Peyer's patch (tissue), 4 donors: ENCODE measurements at regions not wholly inside any gene's neighbourhood (a gene's known extent, or its start where the extent isn't known, plus 50 kb on each side); places are given as distances from the start of the nearest gene placed in this dataset.
A peak's percentile ranks its signal among the peaks of the same experiment; 100 is the strongest.

Experiments
- DNase-seq, 3 donors: peaks; one replicate each; pipeline ENCODE4 v3.0.0-alpha.2; 2017 to 2019
- H3K27ac ChIP-seq, 4 donors: fragments of 200-600 bp; sonication (generic); one replicate each; pipeline ENCODE4 v1.5.1; 2016 to 2019
- H3K27me3 ChIP-seq, 2 donors: fragments of 200-600 bp; sonication (generic); one replicate each; pipeline ENCODE4 v1.5.1; 2019
- H3K36me3 ChIP-seq, 3 donors: fragments of 200-600 bp; sonication (generic); one replicate each; pipeline ENCODE4 v1.5.1; 2016 to 2019
- H3K4me1 ChIP-seq, 4 donors: fragments of 200-600 bp; sonication (generic); one replicate each; pipeline ENCODE4 v1.5.1; 2016 to 2019
- H3K4me3 ChIP-seq, 4 donors: fragments of 200-600 bp; sonication (generic); 1 replicate in 3 of 4; 2 replicates in 1 of 4; pipeline ENCODE4 v1.5.1; 2016 to 2019; ENCODE audit warnings: mild to moderate bottlenecking in 1 of 4
- H3K9me3 ChIP-seq, 4 donors: fragments of 200-600 bp; sonication (generic); one replicate each; pipeline ENCODE4 v1.5.1; 2016 to 2019; ENCODE audit warnings: mild to moderate bottlenecking in 1 of 4
- POLR2A ChIP-seq, 2 donors: fragments of 450-650 bp; IDR thresholded peaks; one replicate each; pipeline ENCODE4 v1.5.1; 2017; ENCODE audit warnings: antibody characterized with exemption in 2 of 2, mild to moderate bottlenecking in 2 of 2, moderate library complexity in 2 of 2
- TF ChIP-seq, protein P1 (sequence below), 6 experiments: fragments of 450-650 bp in 4 of 6; fragments of 200-600 bp in 2 of 6; sonication (generic) in 1 of 6; IDR thresholded peaks; one replicate each; pipeline ENCODE4 v1.5.1; 2017 to 2019; ENCODE audit warnings: antibody characterized with exemption in 6 of 6, mild to moderate bottlenecking in 3 of 6, moderate library complexity in 1 of 6

GRCh38 chr14:93870377-93870776 is 56.8 kb upstream of the FAM181A start:
- no peaks in the 10 kb centered on the region for H3K36me3 ChIP-seq
- peaks cover 0 to 10% (median 0%) of the 10 kb centered on the region in 4 donors for H3K9me3 ChIP-seq
- H3K4me3 ChIP-seq, result no peak overlapping the region
- H3K27me3 ChIP-seq, result no peaks in the 10 kb centered on the region
- DNase-seq, result no peak
- H3K4me1 ChIP-seq, result no peaks in the 10 kb centered on the region
- TF ChIP-seq POLR2A (IDR thresholded peaks at IDR 0.05), result no peak
- TF ChIP-seq, protein P1, sequence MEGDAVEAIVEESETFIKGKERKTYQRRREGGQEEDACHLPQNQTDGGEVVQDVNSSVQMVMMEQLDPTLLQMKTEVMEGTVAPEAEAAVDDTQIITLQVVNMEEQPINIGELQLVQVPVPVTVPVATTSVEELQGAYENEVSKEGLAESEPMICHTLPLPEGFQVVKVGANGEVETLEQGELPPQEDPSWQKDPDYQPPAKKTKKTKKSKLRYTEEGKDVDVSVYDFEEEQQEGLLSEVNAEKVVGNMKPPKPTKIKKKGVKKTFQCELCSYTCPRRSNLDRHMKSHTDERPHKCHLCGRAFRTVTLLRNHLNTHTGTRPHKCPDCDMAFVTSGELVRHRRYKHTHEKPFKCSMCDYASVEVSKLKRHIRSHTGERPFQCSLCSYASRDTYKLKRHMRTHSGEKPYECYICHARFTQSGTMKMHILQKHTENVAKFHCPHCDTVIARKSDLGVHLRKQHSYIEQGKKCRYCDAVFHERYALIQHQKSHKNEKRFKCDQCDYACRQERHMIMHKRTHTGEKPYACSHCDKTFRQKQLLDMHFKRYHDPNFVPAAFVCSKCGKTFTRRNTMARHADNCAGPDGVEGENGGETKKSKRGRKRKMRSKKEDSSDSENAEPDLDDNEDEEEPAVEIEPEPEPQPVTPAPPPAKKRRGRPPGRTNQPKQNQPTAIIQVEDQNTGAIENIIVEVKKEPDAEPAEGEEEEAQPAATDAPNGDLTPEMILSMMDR (IDR thresholded peaks at IDR 0.05), result no peak
- H3K27ac ChIP-seq, result no peak overlapping the region

DNA sequence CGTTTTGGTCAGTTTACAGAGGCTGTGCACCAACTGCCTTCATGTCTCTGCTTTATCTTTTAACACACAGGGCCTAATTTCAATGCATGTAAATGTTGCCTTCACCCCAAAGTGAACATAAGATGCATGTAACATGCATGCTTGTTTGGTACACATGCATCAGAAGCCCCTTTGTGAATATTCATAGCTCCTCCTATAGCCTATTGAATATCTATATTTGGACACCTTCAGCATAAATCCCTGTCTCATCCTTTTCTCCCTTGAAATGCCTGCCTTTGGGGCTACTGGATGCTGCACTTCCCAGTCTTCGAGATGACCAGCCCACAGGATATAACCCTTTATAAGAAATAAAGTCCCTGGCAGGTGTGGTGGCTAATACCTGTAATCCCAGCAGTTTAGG is 57.7 kb upstream of the FAM181A start:
- TF ChIP-seq POLR2A (IDR thresholded peaks at IDR 0.05), result no peak
- TF ChIP-seq, protein P1 (IDR thresholded peaks at IDR 0.05), result no peak
- Histone ChIP-seq H3K36me3 (no peaks in the 10 kb centered on the region), H3K4me3 (no peak overlapping the region), H3K27me3 (no peaks in the 10 kb centered on the region), H3K4me1 (no peaks in the 10 kb centered on the region), H3K9me3 (peaks cover 0 to 10% (median 0%) of the 10 kb centered on the region in 4 donors), H3K27ac (no peak overlapping the region)
- no peak for DNase-seq

GRCh38 chr14:93868165-93868564 is 59.0 kb upstream of the FAM181A start:
- Histone ChIP-seq H3K4me1 (no peaks in the 10 kb centered on the region), H3K36me3 (no peaks in the 10 kb centered on the region), H3K4me3 (no peak overlapping the region), H3K9me3 (peaks cover 0 to 10% (median 0%) of the 10 kb centered on the region in 4 donors), H3K27me3 (no peaks in the 10 kb centered on the region), H3K27ac (no peak overlapping the region)
- TF ChIP-seq POLR2A (IDR thresholded peaks at IDR 0.05), result no peak
- TF ChIP-seq, protein P1 (IDR thresholded peaks at IDR 0.05), result no peak
- no peak for DNase-seq

DNA sequence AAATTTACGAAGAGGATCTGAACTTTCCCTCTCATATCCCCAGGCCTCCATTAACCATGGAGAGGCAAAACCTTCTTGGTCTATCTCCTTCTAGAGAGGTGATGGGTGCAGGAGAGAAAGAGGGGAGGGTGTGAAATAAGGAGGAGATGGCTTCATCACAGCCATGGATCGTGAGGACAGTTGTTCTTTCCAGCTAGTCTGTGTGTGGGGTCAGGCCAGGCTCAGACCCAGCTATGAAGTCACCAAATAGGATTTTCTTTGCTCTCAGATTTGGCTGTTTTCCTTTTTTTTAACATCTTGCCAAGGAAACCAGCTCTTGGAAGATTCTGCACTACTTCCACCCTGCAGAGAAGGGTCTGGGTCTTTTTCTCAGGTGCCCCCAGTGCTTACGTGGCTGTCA is 64.9 kb upstream of the FAM181A start:
- no peaks in the 10 kb centered on the region for H3K36me3 ChIP-seq
- H3K27ac ChIP-seq, result peak overlapping the region in 1 of 4 donors; percentile 5
- TF ChIP-seq POLR2A (IDR thresholded peaks at IDR 0.05), result no peak
- TF ChIP-seq, protein P1 (IDR thresholded peaks at IDR 0.05), result no peak
- H3K27me3 ChIP-seq, result no peaks in the 10 kb centered on the region
- no peak overlapping the region for H3K4me3 ChIP-seq
- H3K4me1 ChIP-seq, result no peaks in the 10 kb centered on the region
- DNase-seq, result no peak
- H3K9me3 ChIP-seq, result no peaks in the 10 kb centered on the region

- H3K36me3 ChIP-seq, result no peaks in the 10 kb centered on the region
- TF ChIP-seq POLR2A (IDR thresholded peaks at IDR 0.05), result no peak
- TF ChIP-seq, protein P1 (IDR thresholded peaks at IDR 0.05), result no peak
- no peak overlapping the region for H3K4me3 ChIP-seq
- no peaks in the 10 kb centered on the region for H3K27me3 ChIP-seq
- H3K4me1 ChIP-seq, result no peaks in the 10 kb centered on the region
- H3K27ac ChIP-seq, result peak overlapping the region in 1 of 4 donors; percentile 5
- H3K9me3 ChIP-seq, result no peaks in the 10 kb centered on the region
- no peak for DNase-seq
Observed at GRCh38 chr14:93861836-93862235, 65.3 kb upstream of the FAM181A start.

DNA sequence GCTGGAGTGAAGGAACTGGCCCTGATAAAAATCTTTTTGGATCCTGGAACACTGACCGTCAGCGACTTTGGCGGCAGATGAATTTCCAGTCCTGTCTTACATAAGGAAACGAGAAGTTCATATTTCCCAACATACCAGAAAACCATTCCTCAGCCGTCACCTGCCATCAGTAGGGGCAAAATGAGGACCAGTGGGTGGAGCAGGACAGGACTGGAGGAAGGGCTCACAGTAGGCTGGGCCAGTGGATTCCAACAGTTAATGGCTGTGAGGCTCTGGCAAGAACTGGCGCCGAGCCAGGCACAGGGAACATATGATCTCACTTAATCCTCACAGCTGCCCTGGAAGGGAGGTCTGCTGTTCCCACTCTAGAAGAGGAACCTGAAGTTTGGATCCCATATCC is 67.2 kb upstream of the FAM181A start:
- TF ChIP-seq POLR2A (IDR thresholded peaks at IDR 0.05), result no peak
- TF ChIP-seq, protein P1 (IDR thresholded peaks at IDR 0.05), result no peak
- H3K9me3 ChIP-seq, result no peaks in the 10 kb centered on the region
- H3K36me3 ChIP-seq, result no peaks in the 10 kb centered on the region
- no peak for DNase-seq
- no peak overlapping the region for H3K27ac ChIP-seq
- H3K4me1 ChIP-seq, result no peaks in the 10 kb centered on the region
- H3K27me3 ChIP-seq, result no peaks in the 10 kb centered on the region
- no peak overlapping the region for H3K4me3 ChIP-seq
